ENCODE measurements at regions not wholly inside any gene's neighbourhood (a gene's known extent, or its start where the extent isn't known, plus 50 kb on each side); places are given as distances from the start of the nearest gene placed in this dataset.

GRCh38 chr3:82053236-82053635 is 291.8 kb upstream of the GBE1 start:
- ChIA-PET POLR2A (ENCODE audit: unreplicated experiment) (no interaction called here), CTCF (no interaction called here)
- Histone ChIP-seq H2AFZ (ENCODE audit: low read length) (no peak overlapping the region), H4K20me1 (ENCODE audit: low read length) (no peaks in the 10 kb centered on the region), H3K9me2 (replicated peaks; ENCODE audit: low read length) (no peaks in the 10 kb centered on the region; the same call in 1 of the 2 replicates), H3K9me3 (ENCODE audit: low read length) (no peaks in the 10 kb centered on the region), H3K4me1 (ENCODE audit: insufficient read depth, low read length) (peaks cover 29% of the 10 kb centered on the region), H3K4me3 (ENCODE audit: low read length) (no peak overlapping the region), H3K9ac (ENCODE audit: low read length) (no peak overlapping the region), H3K27me3 (ENCODE audit: low read length) (no peaks in the 10 kb centered on the region), H3K79me2 (ENCODE audit: low read length) (no peaks in the 10 kb centered on the region), H3K36me3 (ENCODE audit: low read depth, low read length) (no peaks in the 10 kb centered on the region), H3K27ac (ENCODE audit: low read length) (peak overlapping the region; percentile 48), H3F3A (ENCODE audit: low read length, unreplicated experiment) (no peaks in the 10 kb centered on the region), H3K4me2 (ENCODE audit: low read length) (peak overlapping the region; percentile 62)
- peak; percentile 68 for DNase-seq
- intact Hi-C loops (cut with micrococcal nuclease) = loop anchor here (5.0 to 10.0 kb wide), 2 partner anchors 34 to 458 kb away; no protein-coding TSS in a partner anchor
- no peak for TF ChIP-seq EZH2phosphoT487 (IDR thresholded peaks at IDR 0.05; ENCODE audit: borderline replicate concordance, low read length)
- no peak for TF ChIP-seq CTCF (conservative IDR thresholded peaks at IDR 0.05; ENCODE audit: low read depth, low read length)
- TF ChIP-seq EZH2 (IDR thresholded peaks at IDR 0.05; ENCODE audit: low read length, unreplicated experiment) = no peak
- ATAC-seq = peak; percentile 43
- no TSS peak for BruUV-seq (replicated peaks)

GRCh38 chr3:82050382-82050781 is 288.9 kb upstream of the GBE1 start:
- H3K27ac ChIP-seq (ENCODE audit: low read length) = no peak overlapping the region
- no peaks in the 10 kb centered on the region for H4K20me1 ChIP-seq (ENCODE audit: low read length)
- ChIA-PET POLR2A (ENCODE audit: unreplicated experiment) (no interaction called here), CTCF (no interaction called here)
- peaks cover 17% of the 10 kb centered on the region for H3K4me1 ChIP-seq (ENCODE audit: insufficient read depth, low read length)
- no peak overlapping the region for H3K4me3 ChIP-seq (ENCODE audit: low read length)
- no peaks in the 10 kb centered on the region for H3K36me3 ChIP-seq (ENCODE audit: low read depth, low read length)
- no peaks in the 10 kb centered on the region for H3F3A ChIP-seq (ENCODE audit: low read length, unreplicated experiment)
- H3K9ac ChIP-seq (ENCODE audit: low read length) = no peak overlapping the region
- no peaks in the 10 kb centered on the region for H3K9me3 ChIP-seq (ENCODE audit: low read length)
- H3K9me2 ChIP-seq (replicated peaks; ENCODE audit: low read length) = no peaks in the 10 kb centered on the region; the same call in 1 of the 2 replicates
- H3K79me2 ChIP-seq (ENCODE audit: low read length) = no peaks in the 10 kb centered on the region
- DNase-seq = no peak
- no peak overlapping the region for H2AFZ ChIP-seq (ENCODE audit: low read length)
- H3K27me3 ChIP-seq (ENCODE audit: low read length) = no peaks in the 10 kb centered on the region
- H3K4me2 ChIP-seq (ENCODE audit: low read length) = no peak overlapping the region
- intact Hi-C loops (cut with micrococcal nuclease) = loop anchor here (5.0 to 10.0 kb wide), 2 partner anchors 37 to 456 kb away; no protein-coding TSS in a partner anchor
- no peak for ATAC-seq
- no peak for TF ChIP-seq EZH2 (IDR thresholded peaks at IDR 0.05; ENCODE audit: low read length, unreplicated experiment)
- no peak for TF ChIP-seq EZH2phosphoT487 (IDR thresholded peaks at IDR 0.05; ENCODE audit: borderline replicate concordance, low read length)
- no peak for TF ChIP-seq CTCF (conservative IDR thresholded peaks at IDR 0.05; ENCODE audit: low read depth, low read length)
- BruUV-seq (replicated peaks) = no TSS peak

- no peaks in the 10 kb centered on the region; the same call in 1 of the 2 replicates for H3K9me2 ChIP-seq (replicated peaks; ENCODE audit: low read length)
- no peak overlapping the region for H3K27ac ChIP-seq (ENCODE audit: low read length)
- no peak overlapping the region for H3K9ac ChIP-seq (ENCODE audit: low read length)
- H3K4me2 ChIP-seq (ENCODE audit: low read length) = no peak overlapping the region
- H4K20me1 ChIP-seq (ENCODE audit: low read length) = no peaks in the 10 kb centered on the region
- DNase-seq (no peak), ATAC-seq (no peak)
- TF ChIP-seq EZH2phosphoT487 (IDR thresholded peaks at IDR 0.05; ENCODE audit: borderline replicate concordance, low read length) = no peak
- TF ChIP-seq CTCF (conservative IDR thresholded peaks at IDR 0.05; ENCODE audit: low read depth, low read length) = no peak
- no peak for TF ChIP-seq EZH2 (IDR thresholded peaks at IDR 0.05; ENCODE audit: low read length, unreplicated experiment)
- no peaks in the 10 kb centered on the region for H3K9me3 ChIP-seq (ENCODE audit: low read length)
- no TSS peak for BruUV-seq (replicated peaks)
- CTCF ChIA-PET = no interaction called here
- no peak overlapping the region for H3K4me3 ChIP-seq (ENCODE audit: low read length)
- H3K79me2 ChIP-seq (ENCODE audit: low read length) = no peaks in the 10 kb centered on the region
- no peaks in the 10 kb centered on the region for H3F3A ChIP-seq (ENCODE audit: low read length, unreplicated experiment)
- H2AFZ ChIP-seq (ENCODE audit: low read length) = no peak overlapping the region
- peaks cover 11% of the 10 kb centered on the region for H3K4me1 ChIP-seq (ENCODE audit: insufficient read depth, low read length)
- H3K36me3 ChIP-seq (ENCODE audit: low read depth, low read length) = no peaks in the 10 kb centered on the region
- no peaks in the 10 kb centered on the region for H3K27me3 ChIP-seq (ENCODE audit: low read length)
- intact Hi-C loops (cut with micrococcal nuclease) = no loop called here
- POLR2A ChIA-PET (ENCODE audit: unreplicated experiment) = no interaction called here
Observed at GRCh38 chr3:82048711-82049110, 287.3 kb upstream of the GBE1 start.

All from PC-3 (cell line).